Vagina (tissue), 2 donors: ENCODE measurements at regions not wholly inside any gene's neighbourhood (a gene's known extent, or its start where the extent isn't known, plus 50 kb on each side); places are given as distances from the start of the nearest gene placed in this dataset. TPM values are rescaled to one million over a fixed set of nuclear protein-coding genes. Genes with fewer than 3 reads are reported as not detected.

Source experiments
- DNase-seq, 2 donors: peaks; one replicate each; pipeline ENCODE4 v3.0.0-alpha.2; 2017; ENCODE audit errors: extremely low spot score in 2 of 2
- H3K27ac ChIP-seq: fragments of 200-600 bp; sonication (generic); one replicate; pipeline ENCODE4 v1.5.1; 2019
- H3K27me3 ChIP-seq: fragments of 200-600 bp; sonication (generic); one replicate; pipeline ENCODE4 v1.5.1; 2019
- H3K36me3 ChIP-seq, 2 donors: fragments of 200-600 bp; sonication (generic); one replicate each; pipeline ENCODE4 v1.5.1; 2017 to 2019
- H3K4me1 ChIP-seq: fragments of 200-600 bp; sonication (generic); one replicate; pipeline ENCODE4 v1.5.1; 2019
- H3K4me3 ChIP-seq, 2 donors: fragments of 200-600 bp; sonication (generic); 1 replicate in 1 of 2; 2 replicates in 1 of 2; pipeline ENCODE4 v1.5.1; 2016 to 2019
- H3K9me3 ChIP-seq: fragments of 200-600 bp; sonication (generic); one replicate; pipeline ENCODE4 v1.5.1; 2019
- POLR2A ChIP-seq, 2 donors: fragments of 450-650 bp; IDR thresholded peaks; one replicate each; pipeline ENCODE4 v1.6.1; 2017; ENCODE audit warnings: antibody characterized with exemption in 2 of 2, mild to moderate bottlenecking in 2 of 2, moderate library complexity in 2 of 2
- POLR2AphosphoS5 ChIP-seq, 2 donors: sonication (generic); formaldehyde crosslinking; IDR thresholded peaks; one replicate each; pipeline ENCODE4 v1.9.0; 2017; ENCODE audit warnings: antibody characterized with exemption in 2 of 2, mild to moderate bottlenecking in 2 of 2, low read depth in 1 of 2; ENCODE audit not compliant: insufficient read depth in 1 of 2
- intact Hi-C: fragments of 100-400 bp; cut with DNase I; formaldehyde crosslinking; loops from one replicate; pipeline ENCODE4 v1.15.1; 2023
- small RNA-seq: library from RNA; depleted of rRNA; stranded (forward); fragments of <200 nt; gene quantifications from one replicate; pipeline ENCODE3, GENCODE V24; 2016
- TF ChIP-seq, protein P1 (sequence below), 3 experiments: fragments of 450-650 bp in 2 of 3; fragments of 200-600 bp in 1 of 3; sonication (generic) in 1 of 3; IDR thresholded peaks; one replicate each; pipeline ENCODE4 v1.5.1; 2017 to 2019; ENCODE audit warnings: antibody characterized with exemption in 3 of 3, mild to moderate bottlenecking in 2 of 3, moderate library complexity in 2 of 3

DNA sequence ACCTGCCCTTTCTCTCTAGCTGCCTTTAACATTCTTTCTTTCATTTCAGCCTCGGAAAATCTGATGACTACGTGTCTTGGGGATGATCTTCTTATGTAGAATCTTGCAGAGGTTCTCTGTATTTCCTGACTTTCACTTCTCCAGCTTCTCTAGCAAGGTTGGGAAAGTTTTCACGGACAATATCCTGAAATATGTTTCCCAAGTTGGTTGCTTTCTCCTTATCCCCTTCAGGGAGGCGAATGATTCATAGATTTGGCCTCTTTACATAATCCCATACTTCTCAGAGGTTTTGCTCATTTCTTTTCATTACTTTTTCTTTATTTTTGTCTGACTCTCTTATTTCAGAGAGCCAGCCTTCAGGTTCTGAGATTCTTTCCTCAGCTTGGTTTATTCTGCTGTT, 62.1 kb upstream of the CCDC54 start:
- Histone ChIP-seq H3K36me3 (no peaks in the 10 kb centered on the region), H3K4me3 (no peak overlapping the region), H3K27ac (no peak overlapping the region), H3K27me3 (no peaks in the 10 kb centered on the region), H3K9me3 (no peaks in the 10 kb centered on the region), H3K4me1 (no peaks in the 10 kb centered on the region)
- no peak for DNase-seq
- intact Hi-C loops, result no loop called here
- no peak for TF ChIP-seq POLR2AphosphoS5 (IDR thresholded peaks at IDR 0.05; ENCODE audit: insufficient read depth in 1 of 2, low read depth in 1 of 2)
- TF ChIP-seq, protein P1, sequence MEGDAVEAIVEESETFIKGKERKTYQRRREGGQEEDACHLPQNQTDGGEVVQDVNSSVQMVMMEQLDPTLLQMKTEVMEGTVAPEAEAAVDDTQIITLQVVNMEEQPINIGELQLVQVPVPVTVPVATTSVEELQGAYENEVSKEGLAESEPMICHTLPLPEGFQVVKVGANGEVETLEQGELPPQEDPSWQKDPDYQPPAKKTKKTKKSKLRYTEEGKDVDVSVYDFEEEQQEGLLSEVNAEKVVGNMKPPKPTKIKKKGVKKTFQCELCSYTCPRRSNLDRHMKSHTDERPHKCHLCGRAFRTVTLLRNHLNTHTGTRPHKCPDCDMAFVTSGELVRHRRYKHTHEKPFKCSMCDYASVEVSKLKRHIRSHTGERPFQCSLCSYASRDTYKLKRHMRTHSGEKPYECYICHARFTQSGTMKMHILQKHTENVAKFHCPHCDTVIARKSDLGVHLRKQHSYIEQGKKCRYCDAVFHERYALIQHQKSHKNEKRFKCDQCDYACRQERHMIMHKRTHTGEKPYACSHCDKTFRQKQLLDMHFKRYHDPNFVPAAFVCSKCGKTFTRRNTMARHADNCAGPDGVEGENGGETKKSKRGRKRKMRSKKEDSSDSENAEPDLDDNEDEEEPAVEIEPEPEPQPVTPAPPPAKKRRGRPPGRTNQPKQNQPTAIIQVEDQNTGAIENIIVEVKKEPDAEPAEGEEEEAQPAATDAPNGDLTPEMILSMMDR (IDR thresholded peaks at IDR 0.05), result no peak
- no peak for TF ChIP-seq POLR2A (IDR thresholded peaks at IDR 0.05)

DNA sequence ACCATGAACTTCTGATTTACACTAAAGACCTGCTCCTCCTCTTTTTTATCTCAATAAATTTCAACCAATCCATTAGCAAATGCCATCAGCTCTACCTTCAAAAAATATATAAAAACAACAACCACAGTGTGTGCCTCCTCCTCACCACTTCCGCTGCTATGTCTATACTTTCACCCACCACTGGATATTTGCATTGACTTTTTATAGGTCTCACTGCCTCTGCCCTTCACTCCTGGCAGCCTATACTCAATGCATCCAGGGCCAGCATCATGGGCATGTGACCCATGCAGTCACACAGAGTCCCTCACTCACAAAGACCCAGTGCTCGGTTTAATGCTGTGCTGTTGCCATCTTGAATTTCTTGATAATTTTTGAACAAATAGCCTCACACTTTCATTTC, 53.5 kb upstream of the CCDC54 start:
- no peaks in the 10 kb centered on the region for H3K9me3 ChIP-seq
- H3K4me1 ChIP-seq, result no peaks in the 10 kb centered on the region
- no peak overlapping the region for H3K27ac ChIP-seq
- intact Hi-C loops, result no loop called here
- no peaks in the 10 kb centered on the region for H3K36me3 ChIP-seq
- no peak overlapping the region for H3K4me3 ChIP-seq
- H3K27me3 ChIP-seq, result no peaks in the 10 kb centered on the region
- no peak for DNase-seq
- TF ChIP-seq, protein P1 (IDR thresholded peaks at IDR 0.05), result no peak
- TF ChIP-seq POLR2A (IDR thresholded peaks at IDR 0.05) (no peak), POLR2AphosphoS5 (IDR thresholded peaks at IDR 0.05; ENCODE audit: insufficient read depth in 1 of 2, low read depth in 1 of 2) (no peak)

DNA sequence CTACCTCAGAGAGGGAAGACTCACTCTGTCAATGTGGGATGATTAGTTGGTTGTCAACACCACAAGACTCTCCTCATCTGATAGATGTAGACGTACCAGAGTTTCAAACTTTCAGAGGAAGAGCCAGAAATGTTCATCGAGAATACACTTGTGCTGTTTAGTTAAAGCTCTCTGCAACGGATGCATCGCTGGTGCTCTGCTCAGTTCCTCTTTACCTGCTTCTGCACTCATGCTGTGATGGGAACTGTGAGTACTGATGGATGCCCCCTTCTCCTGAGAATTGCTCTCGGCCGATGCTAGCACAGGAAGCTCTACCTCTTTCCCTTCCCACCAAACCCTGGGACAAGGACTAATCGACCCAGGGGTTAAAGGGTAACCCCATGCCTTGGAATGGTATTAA, 51.8 kb upstream of the CCDC54 start:
- TF ChIP-seq POLR2AphosphoS5 (IDR thresholded peaks at IDR 0.05; ENCODE audit: insufficient read depth in 1 of 2, low read depth in 1 of 2) (no peak), POLR2A (IDR thresholded peaks at IDR 0.05) (no peak)
- TF ChIP-seq, protein P1 (IDR thresholded peaks at IDR 0.05), result no peak
- no peak for DNase-seq
- H3K4me3 ChIP-seq, result no peak overlapping the region
- no peaks in the 10 kb centered on the region for H3K4me1 ChIP-seq
- H3K36me3 ChIP-seq, result no peaks in the 10 kb centered on the region
- no peaks in the 10 kb centered on the region for H3K9me3 ChIP-seq
- H3K27ac ChIP-seq, result no peak overlapping the region
- no peaks in the 10 kb centered on the region for H3K27me3 ChIP-seq
- intact Hi-C loops, result no loop called here

Small RNA genes in the stretch of these regions (small RNA-seq; reads per million reads assigned to genes)
- gene MTCO1P35 (not detected), gene MTND6P6 (not detected), gene RF00019 (not detected), gene RNU6-1308P (not detected)
